Panc1 (cell line): ENCODE measurements at regions not wholly inside any gene's neighbourhood (a gene's known extent, or its start where the extent isn't known, plus 50 kb on each side); places are given as distances from the start of the nearest gene placed in this dataset.

Experiments used
- ATAC-seq: fragments of 200-7000 bp; cut with Tn5 transposase; 2 replicates; pipeline ENCODE4 v1.9.1; 2020; ENCODE audit warnings: mild to moderate bottlenecking, moderate library complexity
- BruUV-seq: library from RNA; stranded (reverse); fragments of 400-500 nt; replicated peaks from 2 replicates; lab custom pipeline; 2021; lab: Mats Ljungman, UMichigan
- CTCF ChIA-PET: fragments of 300-600 bp; sonication (Branson Sonifier 250); formaldehyde crosslinking; loops from one replicate; lab custom pipeline; 2022; ENCODE audit warnings: antibody characterized with exemption; lab: Charles Lee
- POLR2A ChIA-PET: fragments of 300-600 bp; sonication (Branson Sonifier 250); formaldehyde crosslinking; loops from one replicate; lab custom pipeline; 2022; ENCODE audit warnings: antibody characterized with exemption; lab: Charles Lee
- DNase-seq: peaks from one replicate; pipeline ENCODE4 v3.0.0-alpha.2; 2010; ENCODE audit warnings: low read depth, low spot score
- H3K27ac ChIP-seq: 2 replicates; pipeline ENCODE4 v1.5.1; 2011; ENCODE audit warnings: mild to moderate bottlenecking, low read length, inconsistent platforms
- H3K27me3 ChIP-seq: fragments of 200-500 bp; sonication (Bioruptor generic); 2 replicates; pipeline ENCODE4 v1.6.0; 2014; ENCODE audit warnings: low read length, inconsistent platforms; ENCODE audit not compliant: control insufficient read depth, insufficient read depth
- H3K36me3 ChIP-seq: fragments of 200-500 bp; sonication (Bioruptor generic); 2 replicates; pipeline ENCODE4 v1.5.1; 2014; ENCODE audit warnings: inconsistent platforms, mild to moderate bottlenecking, low read length, moderate library complexity; ENCODE audit not compliant: control insufficient read depth, insufficient read depth
- H3K4me1 ChIP-seq: 2 replicates; pipeline ENCODE4 v1.5.1; 2011; ENCODE audit warnings: inconsistent platforms, mild to moderate bottlenecking, low read length, moderate library complexity; ENCODE audit not compliant: control insufficient read depth, insufficient read depth
- H3K4me3 ChIP-seq, 2 experiments: 2 replicates each; pipeline ENCODE4 v1.5.1; 2011 to 2012; ENCODE audit warnings: low read depth in 2 of 2, low read length in 2 of 2, mild to moderate bottlenecking in 2 of 2, inconsistent platforms in 1 of 2, moderate library complexity in 1 of 2
- H3K9me3 ChIP-seq: fragments of 200-500 bp; sonication (Bioruptor generic); 2 replicates; pipeline ENCODE4 v1.5.1; 2014; ENCODE audit warnings: low read depth, mild to moderate bottlenecking, inconsistent platforms, low read length, moderate library complexity; ENCODE audit not compliant: control insufficient read depth, insufficient read depth
- POLR2AphosphoS5 ChIP-seq: IDR thresholded peaks from 2 replicates; pipeline ENCODE4 v1.6.1; 2012; ENCODE audit warnings: mild to moderate bottlenecking, low read depth, low read length, moderate library complexity
- SIN3A ChIP-seq: IDR thresholded peaks from 2 replicates; pipeline ENCODE4 v1.6.1; 2012; ENCODE audit warnings: low read depth, mild to moderate bottlenecking, low read length, moderate library complexity, borderline replicate concordance; ENCODE audit not compliant: insufficient read depth
- TCF7L2 ChIP-seq: IDR thresholded peaks from 2 replicates; pipeline ENCODE4 v1.6.1; 2011; ENCODE audit warnings: mild to moderate bottlenecking, low read depth, low read length, inconsistent platforms
- in situ Hi-C: cut with HindIII; loops from 2 replicates; pipeline ENCODE4 v1.10.0; 2016; ENCODE audit warnings: low sequenced_read_pairs, low pct_unique_long_range_greater_than_20kb
- intact Hi-C: fragments of 100-400 bp; cut with micrococcal nuclease; formaldehyde crosslinking; loops from one replicate; pipeline ENCODE4 v1.10.0; 2022; ENCODE audit not compliant: unreplicated experiment
- TF ChIP-seq, protein P1 (sequence below): fragments of 450-650 bp; IDR thresholded peaks from 2 replicates; pipeline ENCODE4 v1.5.1; 2017; ENCODE audit warnings: mild to moderate bottlenecking
- TF ChIP-seq, protein P2 (sequence below), 2 experiments: IDR thresholded peaks; 2 replicates each; pipeline ENCODE4 v1.6.1; 2011 to 2012; ENCODE audit warnings: low read depth in 2 of 2, control low read depth in 1 of 2, low read length in 1 of 2, mild to moderate bottlenecking in 1 of 2, moderate library complexity in 1 of 2; ENCODE audit not compliant: insufficient read depth in 1 of 2

DNA sequence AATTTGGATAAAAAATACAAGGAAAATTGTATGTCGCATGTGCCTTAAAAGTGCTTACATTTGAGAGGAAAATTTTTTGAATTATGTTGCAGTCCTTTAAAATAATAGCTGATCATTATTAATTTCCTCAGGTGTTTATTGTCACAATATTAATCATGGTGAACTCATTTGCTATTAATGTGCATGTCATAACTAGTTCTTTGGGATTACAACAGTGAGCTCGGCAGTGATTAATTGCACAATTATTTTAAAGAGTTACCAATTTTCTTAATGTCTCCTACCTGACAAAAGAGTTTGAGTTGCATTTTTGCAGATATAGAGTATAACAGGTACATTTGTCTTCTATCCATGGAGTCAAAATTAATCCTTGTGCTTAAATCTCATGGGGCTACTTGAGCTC is 854.3 kb downstream of the BRINP3 start:
- Histone ChIP-seq H3K4me1 (no peaks in the 10 kb centered on the region), H3K27ac (no peak overlapping the region), H3K36me3 (no peaks in the 10 kb centered on the region), H3K9me3 (no peaks in the 10 kb centered on the region), H3K4me3 (no peak overlapping the region), H3K27me3 (no peaks in the 10 kb centered on the region)
- in situ Hi-C loops = no loop called here
- TF ChIP-seq SIN3A (no peak), TCF7L2 (no peak), POLR2AphosphoS5 (no peak)
- TF ChIP-seq, protein P1, sequence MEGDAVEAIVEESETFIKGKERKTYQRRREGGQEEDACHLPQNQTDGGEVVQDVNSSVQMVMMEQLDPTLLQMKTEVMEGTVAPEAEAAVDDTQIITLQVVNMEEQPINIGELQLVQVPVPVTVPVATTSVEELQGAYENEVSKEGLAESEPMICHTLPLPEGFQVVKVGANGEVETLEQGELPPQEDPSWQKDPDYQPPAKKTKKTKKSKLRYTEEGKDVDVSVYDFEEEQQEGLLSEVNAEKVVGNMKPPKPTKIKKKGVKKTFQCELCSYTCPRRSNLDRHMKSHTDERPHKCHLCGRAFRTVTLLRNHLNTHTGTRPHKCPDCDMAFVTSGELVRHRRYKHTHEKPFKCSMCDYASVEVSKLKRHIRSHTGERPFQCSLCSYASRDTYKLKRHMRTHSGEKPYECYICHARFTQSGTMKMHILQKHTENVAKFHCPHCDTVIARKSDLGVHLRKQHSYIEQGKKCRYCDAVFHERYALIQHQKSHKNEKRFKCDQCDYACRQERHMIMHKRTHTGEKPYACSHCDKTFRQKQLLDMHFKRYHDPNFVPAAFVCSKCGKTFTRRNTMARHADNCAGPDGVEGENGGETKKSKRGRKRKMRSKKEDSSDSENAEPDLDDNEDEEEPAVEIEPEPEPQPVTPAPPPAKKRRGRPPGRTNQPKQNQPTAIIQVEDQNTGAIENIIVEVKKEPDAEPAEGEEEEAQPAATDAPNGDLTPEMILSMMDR = no peak
- TF ChIP-seq, protein P2, sequence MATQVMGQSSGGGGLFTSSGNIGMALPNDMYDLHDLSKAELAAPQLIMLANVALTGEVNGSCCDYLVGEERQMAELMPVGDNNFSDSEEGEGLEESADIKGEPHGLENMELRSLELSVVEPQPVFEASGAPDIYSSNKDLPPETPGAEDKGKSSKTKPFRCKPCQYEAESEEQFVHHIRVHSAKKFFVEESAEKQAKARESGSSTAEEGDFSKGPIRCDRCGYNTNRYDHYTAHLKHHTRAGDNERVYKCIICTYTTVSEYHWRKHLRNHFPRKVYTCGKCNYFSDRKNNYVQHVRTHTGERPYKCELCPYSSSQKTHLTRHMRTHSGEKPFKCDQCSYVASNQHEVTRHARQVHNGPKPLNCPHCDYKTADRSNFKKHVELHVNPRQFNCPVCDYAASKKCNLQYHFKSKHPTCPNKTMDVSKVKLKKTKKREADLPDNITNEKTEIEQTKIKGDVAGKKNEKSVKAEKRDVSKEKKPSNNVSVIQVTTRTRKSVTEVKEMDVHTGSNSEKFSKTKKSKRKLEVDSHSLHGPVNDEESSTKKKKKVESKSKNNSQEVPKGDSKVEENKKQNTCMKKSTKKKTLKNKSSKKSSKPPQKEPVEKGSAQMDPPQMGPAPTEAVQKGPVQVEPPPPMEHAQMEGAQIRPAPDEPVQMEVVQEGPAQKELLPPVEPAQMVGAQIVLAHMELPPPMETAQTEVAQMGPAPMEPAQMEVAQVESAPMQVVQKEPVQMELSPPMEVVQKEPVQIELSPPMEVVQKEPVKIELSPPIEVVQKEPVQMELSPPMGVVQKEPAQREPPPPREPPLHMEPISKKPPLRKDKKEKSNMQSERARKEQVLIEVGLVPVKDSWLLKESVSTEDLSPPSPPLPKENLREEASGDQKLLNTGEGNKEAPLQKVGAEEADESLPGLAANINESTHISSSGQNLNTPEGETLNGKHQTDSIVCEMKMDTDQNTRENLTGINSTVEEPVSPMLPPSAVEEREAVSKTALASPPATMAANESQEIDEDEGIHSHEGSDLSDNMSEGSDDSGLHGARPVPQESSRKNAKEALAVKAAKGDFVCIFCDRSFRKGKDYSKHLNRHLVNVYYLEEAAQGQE (IDR thresholded peaks at IDR 0.05; ENCODE audit: insufficient read depth in 1 of 2, low read depth in 2 of 2, low read length in 1 of 2) = no peak
- DNase-seq = no peak
- intact Hi-C loops = no loop called here
- ChIA-PET POLR2A (no interaction called here), CTCF (no interaction called here)
- ATAC-seq = no peak
- BruUV-seq = no TSS peak

DNA sequence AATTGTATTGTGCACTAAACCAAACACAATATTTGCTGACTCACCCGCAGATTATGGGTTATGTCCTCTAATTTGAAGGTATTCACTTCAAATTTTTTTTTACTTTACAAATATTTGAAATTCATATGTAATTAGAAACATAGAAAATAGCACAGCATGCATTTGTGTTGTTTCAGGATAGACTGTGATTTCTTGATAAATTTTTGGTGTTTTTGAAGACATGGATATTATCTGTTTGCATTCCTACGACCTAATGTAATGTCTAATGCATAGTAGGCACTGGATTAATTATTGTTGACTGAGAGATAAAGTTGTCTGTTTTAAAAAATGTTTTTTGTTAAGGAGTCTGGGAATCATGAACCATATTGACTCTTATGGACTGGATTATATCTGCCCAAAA is 850.2 kb downstream of the BRINP3 start:
- Histone ChIP-seq H3K27ac (no peak overlapping the region), H3K9me3 (no peaks in the 10 kb centered on the region), H3K4me1 (no peaks in the 10 kb centered on the region), H3K36me3 (no peaks in the 10 kb centered on the region), H3K27me3 (no peaks in the 10 kb centered on the region), H3K4me3 (no peak overlapping the region)
- intact Hi-C loops = no loop called here
- POLR2A ChIA-PET = no interaction called here
- TF ChIP-seq, protein P1 = no peak
- CTCF ChIA-PET = no interaction called here
- DNase-seq = no peak
- BruUV-seq = no TSS peak
- in situ Hi-C loops = no loop called here
- no peak for ATAC-seq

DNA sequence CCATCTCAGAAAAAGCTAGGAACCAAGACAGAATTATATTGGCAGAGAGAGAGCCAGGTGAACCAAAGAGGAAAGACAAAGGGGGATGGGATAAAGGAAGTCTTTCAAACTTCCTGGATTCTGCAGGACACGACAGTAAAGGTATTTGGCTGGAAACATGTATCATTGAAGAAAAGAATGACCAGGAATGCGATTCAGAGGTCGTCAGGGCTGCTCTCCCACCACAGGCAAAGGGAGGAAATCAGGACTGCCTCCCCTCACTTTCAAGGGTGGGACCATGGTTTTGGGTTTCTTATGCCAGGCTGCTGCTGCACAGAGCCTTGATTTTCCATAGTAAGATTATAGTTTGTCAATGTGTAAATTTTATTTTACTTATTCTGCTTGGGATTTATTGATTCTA is 848.8 kb downstream of the BRINP3 start:
- Histone ChIP-seq H3K27me3 (no peaks in the 10 kb centered on the region), H3K27ac (no peak overlapping the region), H3K9me3 (no peaks in the 10 kb centered on the region), H3K4me1 (no peaks in the 10 kb centered on the region), H3K4me3 (no peak overlapping the region), H3K36me3 (no peaks in the 10 kb centered on the region)
- in situ Hi-C loops = no loop called here
- TF ChIP-seq POLR2AphosphoS5 (no peak), TCF7L2 (no peak)
- TF ChIP-seq, protein P1 = no peak
- no TSS peak for BruUV-seq
- ChIA-PET POLR2A (no interaction called here), CTCF (no interaction called here)
- ATAC-seq (no peak), DNase-seq (no peak)
- intact Hi-C loops = no loop called here
